RWPE2 (cell line): ENCODE measurements at regions not wholly inside any gene's neighbourhood (a gene's known extent, or its start where the extent isn't known, plus 50 kb on each side); places are given as distances from the start of the nearest gene placed in this dataset.
"Not testable (repeated sequence)": the region's sequence is repeated elsewhere in the genome, so short reads cannot be mapped to it uniquely, and the experiment has no call there.

Experiments
- ATAC-seq: fragments of 200-7000 bp; cut with Tn5 transposase; 3 replicates; pipeline ENCODE4 v1.9.1; 2021; ENCODE audit warnings: low read depth
- DNase-seq: peaks from one replicate; pipeline ENCODE4 v3.0.0-alpha.2; 2020; ENCODE audit warnings: low spot score
- H3K27ac ChIP-seq: fragments of 450-650 bp; 2 replicates; pipeline ENCODE4 v1.5.1; 2017; ENCODE audit warnings: mild to moderate bottlenecking; ENCODE audit not compliant: poor library complexity, severe bottlenecking
- H3K27me3 ChIP-seq: fragments of 250-450 bp; sonication (Bioruptor Pico); 2 replicates; pipeline ENCODE4 v1.5.1; 2021; ENCODE audit warnings: mild to moderate bottlenecking, moderate library complexity; ENCODE audit not compliant: insufficient read depth, poor library complexity, severe bottlenecking
- H3K36me3 ChIP-seq: fragments of 250-450 bp; sonication (Bioruptor Pico); 2 replicates; pipeline ENCODE4 v1.5.1; 2020; ENCODE audit warnings: low read depth, mild to moderate bottlenecking, moderate library complexity
- H3K4me1 ChIP-seq: fragments of 250-450 bp; sonication (Bioruptor Pico); 2 replicates; pipeline ENCODE4 v1.5.1; 2021; ENCODE audit warnings: mild to moderate bottlenecking, moderate library complexity; ENCODE audit not compliant: insufficient read depth, poor library complexity, severe bottlenecking
- H3K4me3 ChIP-seq: fragments of 250-450 bp; sonication (Bioruptor Pico); 2 replicates; pipeline ENCODE4 v1.5.1; 2021; ENCODE audit warnings: mild to moderate bottlenecking, moderate library complexity; ENCODE audit not compliant: severe bottlenecking
- H3K9me3 ChIP-seq: fragments of 250-450 bp; sonication (Bioruptor Pico); 2 replicates; pipeline ENCODE4 v1.5.1; 2021; ENCODE audit warnings: mild to moderate bottlenecking, moderate library complexity; ENCODE audit not compliant: severe bottlenecking
- TF ChIP-seq, protein P1 (sequence below): fragments of 450-650 bp; IDR thresholded peaks from one replicate; pipeline ENCODE4 v1.5.1; 2017; ENCODE audit warnings: mild to moderate bottlenecking, moderate library complexity; ENCODE audit not compliant: poor library complexity, severe bottlenecking

DNA sequence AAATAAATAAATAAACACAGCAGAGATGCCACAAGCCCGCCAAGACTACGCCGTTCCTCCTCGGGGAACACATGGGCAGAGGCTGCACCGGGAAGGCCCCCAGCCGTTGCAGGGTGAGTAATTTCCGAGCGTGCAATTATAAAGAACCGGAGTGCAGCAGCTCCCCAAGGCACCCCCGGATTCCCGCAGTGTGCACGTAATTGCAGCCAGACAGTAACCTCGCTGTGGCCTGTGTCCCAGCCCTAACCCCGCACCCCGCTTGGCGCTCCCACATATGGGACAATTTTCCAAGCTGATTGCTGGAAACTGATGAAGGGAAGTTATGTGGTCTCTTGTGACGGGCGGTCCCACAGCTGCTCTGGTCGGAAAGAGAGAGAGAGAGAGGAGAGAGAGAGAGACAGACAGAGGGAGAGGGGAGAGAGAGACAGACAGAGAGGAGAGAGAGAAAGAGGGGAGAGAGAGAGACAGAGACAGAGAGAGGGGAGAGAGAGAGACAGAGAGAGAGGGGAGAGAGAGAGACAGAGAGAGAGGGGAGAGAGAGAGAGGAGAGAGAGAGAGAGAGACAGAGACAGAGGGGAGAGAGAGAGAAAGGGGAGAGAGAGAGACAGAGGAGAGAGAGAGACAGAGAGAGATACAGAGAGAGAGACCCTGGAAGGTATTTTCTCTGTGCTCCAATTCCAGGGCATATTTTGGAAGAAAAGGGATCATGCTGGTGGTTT lies 275.4 kb downstream of the SHOX start:
- Histone ChIP-seq H3K4me1 (no peaks in the 10 kb centered on the region), H3K4me3 (no peak overlapping the region), H3K36me3 (no peaks in the 10 kb centered on the region), H3K27me3 (no peaks in the 10 kb centered on the region), H3K9me3 (peaks cover 2% of the 10 kb centered on the region), H3K27ac (no peak overlapping the region)
- TF ChIP-seq, protein P1, sequence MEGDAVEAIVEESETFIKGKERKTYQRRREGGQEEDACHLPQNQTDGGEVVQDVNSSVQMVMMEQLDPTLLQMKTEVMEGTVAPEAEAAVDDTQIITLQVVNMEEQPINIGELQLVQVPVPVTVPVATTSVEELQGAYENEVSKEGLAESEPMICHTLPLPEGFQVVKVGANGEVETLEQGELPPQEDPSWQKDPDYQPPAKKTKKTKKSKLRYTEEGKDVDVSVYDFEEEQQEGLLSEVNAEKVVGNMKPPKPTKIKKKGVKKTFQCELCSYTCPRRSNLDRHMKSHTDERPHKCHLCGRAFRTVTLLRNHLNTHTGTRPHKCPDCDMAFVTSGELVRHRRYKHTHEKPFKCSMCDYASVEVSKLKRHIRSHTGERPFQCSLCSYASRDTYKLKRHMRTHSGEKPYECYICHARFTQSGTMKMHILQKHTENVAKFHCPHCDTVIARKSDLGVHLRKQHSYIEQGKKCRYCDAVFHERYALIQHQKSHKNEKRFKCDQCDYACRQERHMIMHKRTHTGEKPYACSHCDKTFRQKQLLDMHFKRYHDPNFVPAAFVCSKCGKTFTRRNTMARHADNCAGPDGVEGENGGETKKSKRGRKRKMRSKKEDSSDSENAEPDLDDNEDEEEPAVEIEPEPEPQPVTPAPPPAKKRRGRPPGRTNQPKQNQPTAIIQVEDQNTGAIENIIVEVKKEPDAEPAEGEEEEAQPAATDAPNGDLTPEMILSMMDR: no peak
- no peak for DNase-seq
- ATAC-seq: no peak

DNA sequence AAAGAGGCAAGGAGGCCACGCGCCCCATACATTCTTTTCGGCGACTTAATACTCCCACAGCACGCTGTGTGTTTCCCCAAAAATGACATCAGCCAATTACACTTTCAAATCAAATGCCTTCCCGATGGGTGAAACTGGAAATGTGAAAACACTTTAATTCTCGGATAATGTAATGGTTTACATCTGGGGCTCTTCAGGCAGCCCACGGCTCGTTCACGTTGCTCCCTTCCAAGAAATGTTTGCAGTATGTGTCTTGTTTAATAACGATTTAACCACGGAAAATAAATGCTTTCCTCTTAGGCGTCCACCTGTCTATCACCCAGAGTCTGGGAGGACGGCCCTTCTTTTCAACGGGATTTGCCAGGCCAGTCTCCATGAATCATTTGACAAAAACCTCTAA lies 272.5 kb downstream of the SHOX start:
- H3K27me3 ChIP-seq: no peaks in the 10 kb centered on the region
- no peaks in the 10 kb centered on the region for H3K4me1 ChIP-seq
- no peak overlapping the region for H3K4me3 ChIP-seq
- ATAC-seq (no peak), DNase-seq (no peak)
- H3K9me3 ChIP-seq: peaks cover 2% of the 10 kb centered on the region
- TF ChIP-seq, protein P1: no peak
- no peaks in the 10 kb centered on the region for H3K36me3 ChIP-seq
- H3K27ac ChIP-seq: no peak overlapping the region

DNA sequence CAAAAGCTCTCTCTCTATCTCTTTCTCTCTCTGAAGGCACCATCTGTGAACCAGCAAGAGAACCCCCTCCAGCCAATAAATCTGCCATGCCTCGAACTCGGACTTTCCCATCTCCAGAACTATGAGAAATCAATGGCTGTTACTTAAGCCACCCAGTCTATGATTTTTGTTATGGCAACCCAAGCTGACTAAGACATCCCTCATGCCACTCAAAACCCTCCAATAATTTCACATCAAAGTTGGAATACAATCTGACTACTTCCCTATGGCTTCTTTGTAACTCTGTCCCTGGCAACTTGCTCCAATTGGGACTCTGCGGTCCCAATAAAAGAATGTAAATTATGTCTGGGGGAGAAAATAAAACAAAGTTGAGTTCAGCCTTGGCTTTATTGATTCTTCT lies 265.7 kb downstream of the SHOX start:
- TF ChIP-seq, protein P1: no peak
- no peaks in the 10 kb centered on the region for H3K27me3 ChIP-seq
- no peak for ATAC-seq

DNA sequence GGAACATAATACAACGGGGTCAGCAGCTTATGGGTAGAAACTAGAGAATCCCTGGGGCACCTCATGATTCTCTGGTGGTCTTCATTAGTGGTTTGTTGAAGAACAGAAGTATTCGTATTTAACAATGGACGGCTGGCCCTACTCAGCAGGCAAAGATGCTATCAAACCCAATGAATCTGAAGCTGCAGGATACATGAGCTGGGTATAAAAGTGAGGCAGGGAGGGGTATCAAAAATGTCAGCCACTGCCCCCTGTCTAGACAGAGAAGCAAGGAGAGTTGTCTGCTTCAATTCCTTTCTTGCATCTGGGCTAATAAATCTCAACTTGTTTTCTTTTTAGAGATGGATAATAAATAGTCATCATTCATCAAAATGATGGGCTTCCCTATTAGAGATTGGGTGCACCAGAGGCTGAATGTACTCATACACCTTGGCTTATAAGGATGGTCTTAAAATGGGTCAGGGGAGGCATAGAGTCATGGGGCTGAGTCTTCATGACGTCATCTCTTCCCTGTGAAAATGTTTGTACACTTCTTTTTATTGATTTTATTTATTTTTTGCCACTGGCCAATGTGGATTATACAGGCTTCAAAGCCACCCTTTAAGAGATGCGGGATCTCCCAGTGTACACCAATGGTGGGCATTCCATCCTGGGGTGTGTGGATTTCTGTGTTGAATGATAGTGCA lies 259.5 kb downstream of the SHOX start:
- H3K36me3 ChIP-seq: no peaks in the 10 kb centered on the region
- no peak overlapping the region for H3K27ac ChIP-seq
- H3K4me3 ChIP-seq: no peak overlapping the region
- TF ChIP-seq, protein P1: no peak
- no peaks in the 10 kb centered on the region for H3K27me3 ChIP-seq
- ATAC-seq (no peak), DNase-seq (no peak)
- peaks cover 12% of the 10 kb centered on the region for H3K9me3 ChIP-seq
- no peaks in the 10 kb centered on the region for H3K4me1 ChIP-seq

More for the DNA sequence above, 265.7 kb downstream of the SHOX start:
- no peak for DNase-seq
- Histone ChIP-seq H3K27ac (no peak overlapping the region), H3K4me1 (no peaks in the 10 kb centered on the region), H3K9me3 (no peaks in the 10 kb centered on the region), H3K4me3 (no peak overlapping the region), H3K36me3 (no peaks in the 10 kb centered on the region)

DNA sequence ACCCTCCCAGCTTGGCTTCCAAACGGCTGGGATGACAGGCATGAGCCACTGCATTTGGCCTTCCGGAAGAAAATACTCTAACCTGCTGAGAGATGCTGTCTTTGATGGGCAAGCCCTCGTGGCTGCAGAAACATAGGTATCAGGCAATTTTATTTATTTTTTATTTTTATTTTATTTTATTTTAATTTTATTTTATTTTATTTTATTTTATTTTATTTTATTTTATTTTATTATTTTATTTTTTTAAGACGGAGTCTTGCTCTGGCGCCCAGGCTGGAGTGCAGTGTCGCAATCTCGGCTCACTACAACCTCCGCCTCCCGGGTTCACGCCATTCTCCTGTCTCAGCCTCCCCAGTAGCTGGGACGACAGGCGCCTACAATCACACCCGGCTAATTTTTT lies 257.1 kb downstream of the SHOX start:
- not testable (repeated sequence) for H3K4me1 ChIP-seq, H3K4me3 ChIP-seq, H3K27ac ChIP-seq, H3K27me3 ChIP-seq, DNase-seq, ATAC-seq, H3K36me3 ChIP-seq
- peaks cover 12% of the 10 kb centered on the region for H3K9me3 ChIP-seq
